Panc1 (cell line): ENCODE measurements at regions not wholly inside any gene's neighbourhood (a gene's known extent, or its start where the extent isn't known, plus 50 kb on each side); places are given as distances from the start of the nearest gene placed in this dataset.

Experiments
- ATAC-seq: fragments of 200-7000 bp; cut with Tn5 transposase; 2 replicates; pipeline ENCODE4 v1.9.1; 2020; ENCODE audit warnings: mild to moderate bottlenecking, moderate library complexity
- BruUV-seq: library from RNA; stranded (reverse); fragments of 400-500 nt; replicated peaks from 2 replicates; lab custom pipeline; 2021; lab: Mats Ljungman, UMichigan
- CTCF ChIA-PET: fragments of 300-600 bp; sonication (Branson Sonifier 250); formaldehyde crosslinking; loops from one replicate; lab custom pipeline; 2022; ENCODE audit warnings: antibody characterized with exemption; lab: Charles Lee
- POLR2A ChIA-PET: fragments of 300-600 bp; sonication (Branson Sonifier 250); formaldehyde crosslinking; loops from one replicate; lab custom pipeline; 2022; ENCODE audit warnings: antibody characterized with exemption; lab: Charles Lee
- DNase-seq: peaks from one replicate; pipeline ENCODE4 v3.0.0-alpha.2; 2010; ENCODE audit warnings: low read depth, low spot score
- H3K27ac ChIP-seq: 2 replicates; pipeline ENCODE4 v1.5.1; 2011; ENCODE audit warnings: mild to moderate bottlenecking, low read length, inconsistent platforms
- H3K27me3 ChIP-seq: fragments of 200-500 bp; sonication (Bioruptor generic); 2 replicates; pipeline ENCODE4 v1.6.0; 2014; ENCODE audit warnings: low read length, inconsistent platforms; ENCODE audit not compliant: control insufficient read depth, insufficient read depth
- H3K36me3 ChIP-seq: fragments of 200-500 bp; sonication (Bioruptor generic); 2 replicates; pipeline ENCODE4 v1.5.1; 2014; ENCODE audit warnings: inconsistent platforms, mild to moderate bottlenecking, low read length, moderate library complexity; ENCODE audit not compliant: control insufficient read depth, insufficient read depth
- H3K4me1 ChIP-seq: 2 replicates; pipeline ENCODE4 v1.5.1; 2011; ENCODE audit warnings: inconsistent platforms, mild to moderate bottlenecking, low read length, moderate library complexity; ENCODE audit not compliant: control insufficient read depth, insufficient read depth
- H3K4me3 ChIP-seq, 2 experiments: 2 replicates each; pipeline ENCODE4 v1.5.1; 2011 to 2012; ENCODE audit warnings: low read depth in 2 of 2, low read length in 2 of 2, mild to moderate bottlenecking in 2 of 2, inconsistent platforms in 1 of 2, moderate library complexity in 1 of 2
- H3K9me3 ChIP-seq: fragments of 200-500 bp; sonication (Bioruptor generic); 2 replicates; pipeline ENCODE4 v1.5.1; 2014; ENCODE audit warnings: low read depth, mild to moderate bottlenecking, inconsistent platforms, low read length, moderate library complexity; ENCODE audit not compliant: control insufficient read depth, insufficient read depth
- POLR2AphosphoS5 ChIP-seq: IDR thresholded peaks from 2 replicates; pipeline ENCODE4 v1.6.1; 2012; ENCODE audit warnings: mild to moderate bottlenecking, low read depth, low read length, moderate library complexity
- SIN3A ChIP-seq: IDR thresholded peaks from 2 replicates; pipeline ENCODE4 v1.6.1; 2012; ENCODE audit warnings: low read depth, mild to moderate bottlenecking, low read length, moderate library complexity, borderline replicate concordance; ENCODE audit not compliant: insufficient read depth
- TCF7L2 ChIP-seq: IDR thresholded peaks from 2 replicates; pipeline ENCODE4 v1.6.1; 2011; ENCODE audit warnings: mild to moderate bottlenecking, low read depth, low read length, inconsistent platforms
- in situ Hi-C: cut with HindIII; loops from 2 replicates; pipeline ENCODE4 v1.10.0; 2016; ENCODE audit warnings: low sequenced_read_pairs, low pct_unique_long_range_greater_than_20kb
- intact Hi-C: fragments of 100-400 bp; cut with micrococcal nuclease; formaldehyde crosslinking; loops from one replicate; pipeline ENCODE4 v1.10.0; 2022; ENCODE audit not compliant: unreplicated experiment
- TF ChIP-seq, protein P1 (sequence below), 2 experiments: IDR thresholded peaks; 2 replicates each; pipeline ENCODE4 v1.6.1; 2011 to 2012; ENCODE audit warnings: low read depth in 2 of 2, control low read depth in 1 of 2, low read length in 1 of 2, mild to moderate bottlenecking in 1 of 2, moderate library complexity in 1 of 2; ENCODE audit not compliant: insufficient read depth in 1 of 2
- TF ChIP-seq, protein P2 (sequence below): fragments of 450-650 bp; IDR thresholded peaks from 2 replicates; pipeline ENCODE4 v1.5.1; 2017; ENCODE audit warnings: mild to moderate bottlenecking

DNA sequence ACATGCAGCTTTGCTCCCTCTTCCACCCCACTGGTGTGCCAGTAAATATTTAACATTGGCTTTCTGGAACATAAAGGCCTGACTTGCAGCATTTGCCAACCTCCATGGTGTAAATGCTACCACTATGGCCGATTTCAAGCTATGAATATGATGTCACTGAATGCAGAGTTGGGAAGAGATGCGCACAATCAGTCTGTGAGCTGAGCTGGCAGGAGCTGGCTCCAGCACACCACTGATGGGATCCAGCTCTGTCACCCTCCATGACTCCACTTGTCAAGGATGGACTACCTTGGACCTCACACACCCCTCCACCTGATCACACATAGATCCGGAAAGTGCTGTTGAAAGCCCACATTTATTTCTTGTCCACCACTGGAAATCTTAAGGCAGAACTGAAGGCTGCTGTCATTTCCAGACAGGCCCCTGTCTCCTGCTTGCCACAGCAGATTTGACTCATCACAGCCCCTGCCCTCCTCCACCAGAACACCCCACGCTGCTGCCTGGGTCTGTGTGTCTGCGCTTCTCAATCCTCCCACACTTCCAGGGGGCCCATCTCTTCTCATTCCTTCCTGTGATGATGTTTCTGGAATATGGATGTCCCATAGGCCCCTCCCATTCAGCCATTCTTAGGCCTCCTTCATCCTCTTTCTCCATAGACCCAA lies 82.2 kb upstream of the BCAR3 start:
- H3K4me1 ChIP-seq = peaks cover 6% of the 10 kb centered on the region
- no TSS peak for BruUV-seq
- H3K4me3 ChIP-seq = no peak overlapping the region
- no peaks in the 10 kb centered on the region for H3K36me3 ChIP-seq
- DNase-seq = no peak
- intact Hi-C loops = no loop called here
- no peak for TF ChIP-seq POLR2AphosphoS5
- TF ChIP-seq SIN3A = no peak
- no peak for TF ChIP-seq TCF7L2
- TF ChIP-seq, protein P1, sequence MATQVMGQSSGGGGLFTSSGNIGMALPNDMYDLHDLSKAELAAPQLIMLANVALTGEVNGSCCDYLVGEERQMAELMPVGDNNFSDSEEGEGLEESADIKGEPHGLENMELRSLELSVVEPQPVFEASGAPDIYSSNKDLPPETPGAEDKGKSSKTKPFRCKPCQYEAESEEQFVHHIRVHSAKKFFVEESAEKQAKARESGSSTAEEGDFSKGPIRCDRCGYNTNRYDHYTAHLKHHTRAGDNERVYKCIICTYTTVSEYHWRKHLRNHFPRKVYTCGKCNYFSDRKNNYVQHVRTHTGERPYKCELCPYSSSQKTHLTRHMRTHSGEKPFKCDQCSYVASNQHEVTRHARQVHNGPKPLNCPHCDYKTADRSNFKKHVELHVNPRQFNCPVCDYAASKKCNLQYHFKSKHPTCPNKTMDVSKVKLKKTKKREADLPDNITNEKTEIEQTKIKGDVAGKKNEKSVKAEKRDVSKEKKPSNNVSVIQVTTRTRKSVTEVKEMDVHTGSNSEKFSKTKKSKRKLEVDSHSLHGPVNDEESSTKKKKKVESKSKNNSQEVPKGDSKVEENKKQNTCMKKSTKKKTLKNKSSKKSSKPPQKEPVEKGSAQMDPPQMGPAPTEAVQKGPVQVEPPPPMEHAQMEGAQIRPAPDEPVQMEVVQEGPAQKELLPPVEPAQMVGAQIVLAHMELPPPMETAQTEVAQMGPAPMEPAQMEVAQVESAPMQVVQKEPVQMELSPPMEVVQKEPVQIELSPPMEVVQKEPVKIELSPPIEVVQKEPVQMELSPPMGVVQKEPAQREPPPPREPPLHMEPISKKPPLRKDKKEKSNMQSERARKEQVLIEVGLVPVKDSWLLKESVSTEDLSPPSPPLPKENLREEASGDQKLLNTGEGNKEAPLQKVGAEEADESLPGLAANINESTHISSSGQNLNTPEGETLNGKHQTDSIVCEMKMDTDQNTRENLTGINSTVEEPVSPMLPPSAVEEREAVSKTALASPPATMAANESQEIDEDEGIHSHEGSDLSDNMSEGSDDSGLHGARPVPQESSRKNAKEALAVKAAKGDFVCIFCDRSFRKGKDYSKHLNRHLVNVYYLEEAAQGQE (IDR thresholded peaks at IDR 0.05; ENCODE audit: insufficient read depth in 1 of 2, low read depth in 2 of 2, low read length in 1 of 2) = no peak
- POLR2A ChIA-PET = no interaction called here
- H3K27me3 ChIP-seq = no peaks in the 10 kb centered on the region
- no peak for ATAC-seq
- no peaks in the 10 kb centered on the region for H3K9me3 ChIP-seq
- no peak overlapping the region for H3K27ac ChIP-seq
- in situ Hi-C loops = no loop called here
- CTCF ChIA-PET = no interaction called here

DNA sequence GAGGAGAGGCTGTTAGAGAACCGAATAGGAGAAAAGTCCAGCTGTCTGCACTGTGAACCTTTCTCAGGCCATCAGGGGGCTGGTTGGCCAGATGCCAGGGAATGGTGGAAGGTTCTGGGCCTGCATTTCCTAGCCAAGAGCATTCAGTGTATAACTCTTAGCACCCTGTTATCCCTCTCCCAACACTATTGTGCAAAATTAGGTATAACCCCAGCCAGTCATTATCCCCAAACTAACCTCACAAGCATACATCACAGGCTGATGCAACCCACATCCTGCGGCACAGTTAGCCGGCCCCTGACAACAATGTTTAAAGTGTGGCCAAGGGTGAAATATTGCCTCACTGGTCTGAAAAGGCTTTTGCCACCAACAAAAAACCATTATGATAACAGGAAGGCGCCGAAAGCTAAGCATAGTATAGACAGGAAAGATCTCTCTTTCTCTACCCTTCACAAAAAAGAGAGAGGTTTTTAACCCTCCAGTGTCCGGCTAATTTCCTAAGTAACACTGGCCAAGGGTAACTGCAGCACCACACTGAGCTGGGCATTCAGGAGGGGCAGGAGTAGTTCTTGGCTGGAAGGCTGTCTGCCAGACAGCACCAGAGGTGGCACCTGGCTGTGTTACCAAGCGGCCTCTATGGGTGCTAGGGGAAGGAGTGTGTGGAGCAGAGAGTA lies 77.3 kb upstream of the BCAR3 start:
- CTCF ChIA-PET = no interaction called here
- no TSS peak for BruUV-seq
- ATAC-seq = no peak
- H3K36me3 ChIP-seq = no peaks in the 10 kb centered on the region
- intact Hi-C loops (no loop called here), in situ Hi-C loops (no loop called here)
- H3K9me3 ChIP-seq = no peaks in the 10 kb centered on the region
- H3K27ac ChIP-seq = peak overlapping the region; percentile 70
- H3K4me1 ChIP-seq = peaks cover 34% of the 10 kb centered on the region
- no peak overlapping the region for H3K4me3 ChIP-seq
- POLR2A ChIA-PET = interaction anchor here (0.6 kb wide), 1 partner anchor 63 kb away, joined by 3 read pairs; no protein-coding TSS in a partner anchor
- TF ChIP-seq, protein P2, sequence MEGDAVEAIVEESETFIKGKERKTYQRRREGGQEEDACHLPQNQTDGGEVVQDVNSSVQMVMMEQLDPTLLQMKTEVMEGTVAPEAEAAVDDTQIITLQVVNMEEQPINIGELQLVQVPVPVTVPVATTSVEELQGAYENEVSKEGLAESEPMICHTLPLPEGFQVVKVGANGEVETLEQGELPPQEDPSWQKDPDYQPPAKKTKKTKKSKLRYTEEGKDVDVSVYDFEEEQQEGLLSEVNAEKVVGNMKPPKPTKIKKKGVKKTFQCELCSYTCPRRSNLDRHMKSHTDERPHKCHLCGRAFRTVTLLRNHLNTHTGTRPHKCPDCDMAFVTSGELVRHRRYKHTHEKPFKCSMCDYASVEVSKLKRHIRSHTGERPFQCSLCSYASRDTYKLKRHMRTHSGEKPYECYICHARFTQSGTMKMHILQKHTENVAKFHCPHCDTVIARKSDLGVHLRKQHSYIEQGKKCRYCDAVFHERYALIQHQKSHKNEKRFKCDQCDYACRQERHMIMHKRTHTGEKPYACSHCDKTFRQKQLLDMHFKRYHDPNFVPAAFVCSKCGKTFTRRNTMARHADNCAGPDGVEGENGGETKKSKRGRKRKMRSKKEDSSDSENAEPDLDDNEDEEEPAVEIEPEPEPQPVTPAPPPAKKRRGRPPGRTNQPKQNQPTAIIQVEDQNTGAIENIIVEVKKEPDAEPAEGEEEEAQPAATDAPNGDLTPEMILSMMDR = no peak
- no peak for TF ChIP-seq POLR2AphosphoS5
- no peak for TF ChIP-seq SIN3A
- TF ChIP-seq, protein P1 (IDR thresholded peaks at IDR 0.05; ENCODE audit: insufficient read depth in 1 of 2, low read depth in 2 of 2, low read length in 1 of 2) = no peak
- TF ChIP-seq TCF7L2 = no peak
- no peaks in the 10 kb centered on the region for H3K27me3 ChIP-seq
- DNase-seq = no peak
